HepG2 (cell line): ENCODE measurements at regions not wholly inside any gene's neighbourhood (a gene's known extent, or its start where the extent isn't known, plus 50 kb on each side); places are given as distances from the start of the nearest gene placed in this dataset.

Experiments
- ATAC-seq: fragments of 200-7000 bp; cut with Tn5 transposase; 3 replicates; pipeline ENCODE4 v1.9.1; 2020; ENCODE audit warnings: mild to moderate bottlenecking, moderate library complexity
- BruUV-seq: library from RNA; stranded (reverse); fragments of 400-500 nt; replicated peaks from 2 replicates; lab custom pipeline; 2021; lab: Mats Ljungman, UMichigan
- CTCF ChIA-PET: fragments of 300-600 bp; formaldehyde crosslinking; extraction: SDS; loops from one replicate; lab custom pipeline; 2021; ENCODE audit warnings: low total read pairs, inconsistent platforms, low intra/inter-chr PET ratio; lab: Yijun Ruan, JAX
- POLR2A ChIA-PET: fragments of 350-600 bp; sonication (Branson Sonifier 250); formaldehyde crosslinking; loops from one replicate; lab custom pipeline; 2020; ENCODE audit warnings: antibody characterized with exemption, inconsistent platforms; lab: Yijun Ruan, JAX
- DNase-seq: peaks from one replicate; pipeline ENCODE4 v3.0.0-alpha.2; 2015; ENCODE audit warnings: low spot score
- FAIRE-seq: peaks from 3 replicates; lab custom pipeline; 2011; peaks lifted over from hg19 to GRCh38; lab: Jason Lieb, UNC
- H2AFZ ChIP-seq: one replicate; pipeline ENCODE4 v1.6.1; 2011; ENCODE audit warnings: low read length, inconsistent platforms
- H3K27ac ChIP-seq: fragments of 300-600 bp; 3 replicates; pipeline ENCODE4 v1.8.0; 2011; ENCODE audit warnings: mixed run types, mild to moderate bottlenecking, mixed read lengths, low read length, inconsistent platforms; ENCODE audit not compliant: insufficient read depth; ENCODE audit errors: extremely low read length
- H3K27me3 ChIP-seq, 2 experiments: fragments of 200-600 bp in 1 of 2; 2 replicates in 1 of 2; 3 replicates in 1 of 2; pipeline versions ENCODE4 v1.6.0 to v1.8.0; 2011; ENCODE audit warnings: low read length in 2 of 2, mild to moderate bottlenecking in 2 of 2, moderate library complexity in 2 of 2, inconsistent platforms in 1 of 2; ENCODE audit not compliant: insufficient read depth in 2 of 2, control insufficient read depth in 1 of 2
- H3K36me3 ChIP-seq, 2 experiments: fragments of 200-600 bp in 1 of 2; replicated peaks in 1 of 2; 2 replicates in 1 of 2; 3 replicates in 1 of 2; pipeline versions ENCODE4 v1.5.1 to v1.8.0; 2011; ENCODE audit warnings: low read length in 2 of 2, inconsistent platforms in 1 of 2; ENCODE audit not compliant: insufficient read depth in 2 of 2, control insufficient read depth in 1 of 2
- H3K4me1 ChIP-seq: 2 replicates; pipeline ENCODE4 v1.5.1; 2012; ENCODE audit warnings: low read length, inconsistent platforms; ENCODE audit not compliant: insufficient read depth
- H3K4me2 ChIP-seq: 2 replicates; pipeline ENCODE4 v1.6.0; 2011; ENCODE audit warnings: low read depth, low read length, inconsistent platforms
- H3K4me3 ChIP-seq, 3 experiments: fragments of 200-600 bp in 1 of 3; sonication (generic), shearing (Covaris generic) in 1 of 3; replicated peaks in 1 of 3; 2 replicates each; pipeline ENCODE4 v1.5.1; 2011 to 2016; ENCODE audit warnings: low read length in 3 of 3, inconsistent platforms in 2 of 3, low read depth in 2 of 3, mild to moderate bottlenecking in 2 of 3, control low read depth in 1 of 3, mixed read lengths in 1 of 3; ENCODE audit not compliant: insufficient read depth in 1 of 3
- H3K79me2 ChIP-seq: one replicate; pipeline ENCODE4 v1.6.1; 2011; ENCODE audit warnings: low read length, inconsistent platforms; ENCODE audit not compliant: insufficient read depth
- H3K9ac ChIP-seq: 2 replicates; pipeline ENCODE4 v1.6.0; 2011; ENCODE audit warnings: mild to moderate bottlenecking, low read depth, low read length, inconsistent platforms; ENCODE audit not compliant: insufficient read depth
- H3K9me3 ChIP-seq: 2 replicates; pipeline ENCODE4 v1.5.1; 2012; ENCODE audit warnings: mild to moderate bottlenecking, low read length
- H4K20me1 ChIP-seq: 2 replicates; pipeline ENCODE4 v1.6.0; 2011; ENCODE audit warnings: inconsistent platforms, mild to moderate bottlenecking, low read length, moderate library complexity; ENCODE audit not compliant: insufficient read depth
- ETV6 ChIP-seq: sonication (generic); formaldehyde crosslinking; conservative IDR thresholded peaks from 2 replicates; pipeline ENCODE4 v1.4.0; 2020; ENCODE audit warnings: missing genetic modification reagents
- KAT7 ChIP-seq: IDR thresholded peaks from 2 replicates; pipeline ENCODE4 v1.6.1; 2018; ENCODE audit warnings: borderline replicate concordance, missing compliant biosample characterization
- KLF16 ChIP-seq, 2 experiments: sonication (generic) in 1 of 2; formaldehyde crosslinking in 1 of 2; IDR thresholded peaks; 2 replicates each; pipeline versions ENCODE4 v1.6.1 to v1.8.0; 2016 to 2023; ENCODE audit warnings: missing genetic modification reagents in 2 of 2, missing compliant biosample characterization in 1 of 2
- TBX3 ChIP-seq: fragments of 450-650 bp; IDR thresholded peaks from 2 replicates; pipeline ENCODE4 v1.6.1; 2017; ENCODE audit warnings: antibody characterized with exemption, mild to moderate bottlenecking, inconsistent platforms, borderline replicate concordance
- ZNF160 ChIP-seq: sonication (generic); formaldehyde crosslinking; IDR thresholded peaks from 2 replicates; pipeline ENCODE4 v1.8.0; 2022; ENCODE audit warnings: mild to moderate bottlenecking, inconsistent platforms, missing genetic modification reagents
- ZNF619 ChIP-seq: sonication (generic); formaldehyde crosslinking; IDR thresholded peaks from 2 replicates; pipeline ENCODE4 v1.4.0; 2020; ENCODE audit warnings: mild to moderate bottlenecking, missing genetic modification reagents
- ZNF740 ChIP-seq: sonication (generic); formaldehyde crosslinking; IDR thresholded peaks from 2 replicates; pipeline ENCODE4 v1.4.0; 2020; ENCODE audit warnings: missing genetic modification reagents
- WGBS: methylation state at CpG from one replicate; pipeline ENCODE4 v1.1.6; 2017; ENCODE audit warnings: low lambda C conversion rate; 5-methylcytosine and 5-hydroxymethylcytosine counted together
- in situ Hi-C: cut with HindIII; loops from 2 replicates; pipeline ENCODE4 v1.10.0; 2017; ENCODE audit warnings: low pct_unique_long_range_greater_than_20kb; ENCODE audit not compliant: extremely low pct_ligation_motif_present
- intact Hi-C: fragments of 100-400 bp; cut with micrococcal nuclease; formaldehyde crosslinking; loops from one replicate; pipeline ENCODE4 v1.10.0; 2022; ENCODE audit not compliant: unreplicated experiment

DNA sequence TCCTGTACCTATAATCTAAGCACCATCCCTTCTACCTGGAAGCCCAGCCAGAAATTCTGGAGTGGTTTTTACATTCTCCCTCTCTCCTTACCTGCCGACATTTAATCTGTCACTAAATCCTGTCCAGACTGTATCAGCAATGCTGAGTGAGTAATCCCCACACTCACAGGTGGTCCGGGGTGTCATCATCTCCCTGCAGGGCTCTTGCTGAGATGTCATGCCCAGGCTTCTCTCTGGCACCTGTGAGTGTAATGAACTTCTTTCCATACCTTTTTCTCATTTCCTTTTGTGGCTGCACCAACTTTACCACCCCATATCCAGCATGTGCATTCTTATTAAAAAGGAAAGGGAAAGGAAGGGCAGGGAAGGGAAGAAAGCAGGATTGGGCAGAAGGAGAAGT is 355.2 kb downstream of the CCSER2 start (continued):
- TF ChIP-seq KLF16 (CRISPR knock-in tag; IDR thresholded peaks at IDR 0.05) (no peak), TBX3 (no peak), ETV6 (CRISPR knock-in tag) (no peak), ZNF740 (no peak)
- TF ChIP-seq, all 625 proteins: peak for 0

- POLR2A ChIA-PET: no interaction called here
- Histone ChIP-seq H4K20me1 (no peaks in the 10 kb centered on the region), H3K9me3 (no peaks in the 10 kb centered on the region), H3K9ac (no peak overlapping the region), H2AFZ (no peak overlapping the region), H3K4me2 (no peak overlapping the region), H3K27ac (no peak overlapping the region), H3K79me2 (no peaks in the 10 kb centered on the region), H3K4me1 (no peaks in the 10 kb centered on the region), H3K36me3 (no peaks in the 10 kb centered on the region), H3K27me3 (no peaks in the 10 kb centered on the region; a peak in 1 of 5 replicates), H3K4me3 (no peak overlapping the region)
- CTCF ChIA-PET: no interaction called here
- in situ Hi-C loops: no loop called here
- no peak for FAIRE-seq
- no TSS peak for BruUV-seq
- intact Hi-C loops: no loop called here
- 13% methylated on average over 5 of the region's 6 CpGs for WGBS
- DNase-seq: no peak
- no peak for TF ChIP-seq ZNF619
- TF ChIP-seq KAT7 (CRISPR knock-in tag): no peak
- TF ChIP-seq ZNF160 (CRISPR knock-in tag): no peak
- no peak for ATAC-seq
Measured at GRCh38 chr10:84683980-84684740, 355.8 kb downstream of the CCSER2 start.
